M059J (cell line): ENCODE measurements at regions not wholly inside any gene's neighbourhood (a gene's known extent, or its start where the extent isn't known, plus 50 kb on each side); places are given as distances from the start of the nearest gene placed in this dataset.
"Not testable (repeated sequence)": the region's sequence is repeated elsewhere in the genome, so short reads cannot be mapped to it uniquely, and the experiment has no call there.

Experiments used
- DNase-seq: peaks from one replicate; pipeline ENCODE4 v3.0.0-alpha.2; 2012; ENCODE audit warnings: low read depth

DNA sequence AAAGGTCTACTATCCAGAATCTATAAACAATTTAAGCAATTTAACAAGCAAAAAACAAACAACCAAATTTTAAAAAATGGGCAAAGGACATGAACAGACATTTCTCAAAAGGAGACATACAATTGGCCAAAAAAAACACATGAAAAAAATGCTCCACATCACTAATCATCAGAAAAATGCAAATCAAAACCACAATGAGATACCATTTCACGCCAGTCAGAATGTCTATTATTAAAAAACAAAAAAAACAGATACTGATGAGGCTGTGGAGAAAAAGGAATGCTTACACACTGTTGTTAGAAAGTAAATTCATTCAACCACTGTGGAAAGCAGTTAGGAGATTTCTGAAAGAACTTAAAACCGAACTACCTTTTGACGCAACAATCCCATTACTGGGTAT, 66.4 kb upstream of the SESTD1 start:
- DNase-seq = peak; percentile 18

DNA sequence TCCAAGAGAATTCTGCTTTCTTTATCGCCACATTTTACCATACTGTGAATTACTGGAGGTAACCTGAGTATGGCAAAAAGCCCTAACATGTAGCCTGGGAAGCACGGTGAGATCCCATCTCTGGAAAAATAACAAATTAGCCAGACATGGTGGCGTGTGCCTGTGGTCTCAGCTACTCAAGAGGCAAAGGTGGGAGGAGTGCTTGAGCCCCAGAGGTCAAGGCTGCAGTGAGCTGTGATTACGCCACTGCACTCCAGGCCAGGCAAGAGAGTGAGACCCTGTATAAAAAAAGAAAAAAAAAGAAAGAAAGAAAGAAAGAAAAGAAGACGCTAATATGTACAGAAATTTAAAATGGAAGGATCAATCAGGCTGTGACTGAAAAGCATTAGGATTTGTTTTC, 57.7 kb upstream of the SESTD1 start:
- no peak for DNase-seq

DNA sequence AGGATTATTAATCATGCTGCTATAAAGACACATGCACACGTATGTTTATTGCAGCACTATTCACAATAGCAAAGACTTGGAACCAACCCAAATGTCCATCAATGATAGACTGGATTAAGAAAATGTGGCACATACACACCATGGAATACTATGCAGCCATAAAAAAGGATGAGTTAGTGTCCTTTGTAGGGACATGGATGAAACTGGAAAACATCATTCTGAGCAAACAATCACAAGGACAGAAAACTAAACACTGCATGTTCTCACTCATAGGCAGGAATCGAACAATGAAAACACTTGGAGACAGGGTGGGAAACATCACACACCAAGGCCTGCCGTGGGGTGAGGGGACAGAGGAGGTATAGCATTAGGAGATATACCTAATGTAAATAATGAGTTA, 56.4 kb upstream of the SESTD1 start:
- DNase-seq = not testable (repeated sequence)

DNA sequence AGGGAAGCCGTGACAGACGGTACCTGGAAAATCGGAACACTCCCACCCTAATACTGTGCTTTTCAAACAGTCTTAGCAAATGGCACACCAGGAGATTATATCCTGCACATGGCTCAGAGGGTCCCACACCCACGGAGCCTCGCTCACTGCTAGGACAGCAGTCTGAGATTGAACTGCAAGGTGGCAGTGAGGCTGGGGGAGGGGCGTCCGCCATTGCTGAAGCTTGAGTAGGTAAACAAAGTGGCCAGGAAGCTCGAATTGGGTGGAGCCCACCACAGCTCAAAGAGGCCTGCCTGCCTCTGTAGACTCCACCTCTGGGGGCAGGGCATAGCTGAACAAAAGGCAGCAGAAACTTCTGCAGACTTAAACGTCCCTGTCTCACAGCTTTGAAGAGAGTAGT, 50.1 kb upstream of the SESTD1 start:
- DNase-seq = not testable (repeated sequence)
